Head of caudate nucleus (tissue), 42 donors: ENCODE measurements at regions not wholly inside any gene's neighbourhood (a gene's known extent, or its start where the extent isn't known, plus 50 kb on each side); places are given as distances from the start of the nearest gene placed in this dataset.

Source experiments
- DNase-seq, 42 donors: peaks; one replicate each; pipeline versions ENCODE4 v3.0.0 to v3.0.0-alpha.2; 2020 to 2021; ENCODE audit warnings: mixed read lengths in 7 of 42
- intact Hi-C: fragments of 100-400 bp; cut with DNase I; formaldehyde crosslinking; loops from one replicate; pipeline ENCODE4 v1.15.0; 2022

DNA sequence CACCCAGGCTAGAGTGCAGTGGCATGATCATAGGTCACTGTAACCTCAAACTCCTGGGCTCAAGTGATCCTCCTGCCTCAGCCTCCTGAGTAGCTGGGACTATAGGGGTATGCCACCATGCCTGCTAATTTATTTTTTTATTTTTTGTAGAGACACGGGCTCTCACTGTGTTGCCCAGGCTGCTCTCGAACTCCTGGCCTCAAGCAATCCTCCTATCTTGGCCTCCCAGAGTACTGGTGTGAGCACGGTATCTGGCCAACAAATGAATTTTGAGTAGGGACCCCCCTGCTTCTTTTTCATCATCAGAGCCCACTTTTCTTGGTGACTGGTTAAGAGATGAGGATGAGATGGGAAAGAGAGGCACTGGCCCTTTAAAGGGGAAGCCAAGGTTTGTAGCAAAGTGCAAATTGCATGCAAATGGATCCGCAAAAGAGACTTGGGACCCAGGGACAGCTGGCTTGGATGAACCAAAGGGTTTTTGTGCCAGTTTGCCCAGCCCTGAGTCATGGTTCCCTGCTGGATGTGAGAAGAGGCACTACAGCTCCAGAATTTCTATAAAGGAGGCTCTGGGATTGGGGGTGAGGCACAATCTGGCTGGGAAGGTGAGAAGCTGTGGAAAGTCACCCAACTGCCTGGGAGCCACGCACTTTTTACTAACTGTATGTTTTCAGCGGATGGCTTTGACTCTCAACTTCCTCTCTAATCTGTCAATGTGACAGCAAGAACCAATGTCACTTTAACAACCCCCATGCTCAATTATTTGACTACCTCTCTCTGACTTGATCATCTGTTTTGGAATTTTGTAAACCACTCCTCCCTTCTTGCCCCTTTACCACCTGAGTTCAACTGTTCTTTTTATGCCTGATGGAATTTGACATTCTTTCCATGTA, 58.7 kb upstream of the RNF24 start:
- peak in 16 of 42 donors; percentile 13 to 77 (median 42) for DNase-seq
- intact Hi-C loops = loop anchor here (10.0 kb wide), 1 partner anchor 179 kb away; no protein-coding TSS in a partner anchor

- DNase-seq = no peak
- intact Hi-C loops = loop anchor here (10.0 kb wide), 1 partner anchor 176 kb away; no protein-coding TSS in a partner anchor
These were observed 55.9 kb upstream of the RNF24 start for GRCh38 chr20:4071178-4071693.

DNA sequence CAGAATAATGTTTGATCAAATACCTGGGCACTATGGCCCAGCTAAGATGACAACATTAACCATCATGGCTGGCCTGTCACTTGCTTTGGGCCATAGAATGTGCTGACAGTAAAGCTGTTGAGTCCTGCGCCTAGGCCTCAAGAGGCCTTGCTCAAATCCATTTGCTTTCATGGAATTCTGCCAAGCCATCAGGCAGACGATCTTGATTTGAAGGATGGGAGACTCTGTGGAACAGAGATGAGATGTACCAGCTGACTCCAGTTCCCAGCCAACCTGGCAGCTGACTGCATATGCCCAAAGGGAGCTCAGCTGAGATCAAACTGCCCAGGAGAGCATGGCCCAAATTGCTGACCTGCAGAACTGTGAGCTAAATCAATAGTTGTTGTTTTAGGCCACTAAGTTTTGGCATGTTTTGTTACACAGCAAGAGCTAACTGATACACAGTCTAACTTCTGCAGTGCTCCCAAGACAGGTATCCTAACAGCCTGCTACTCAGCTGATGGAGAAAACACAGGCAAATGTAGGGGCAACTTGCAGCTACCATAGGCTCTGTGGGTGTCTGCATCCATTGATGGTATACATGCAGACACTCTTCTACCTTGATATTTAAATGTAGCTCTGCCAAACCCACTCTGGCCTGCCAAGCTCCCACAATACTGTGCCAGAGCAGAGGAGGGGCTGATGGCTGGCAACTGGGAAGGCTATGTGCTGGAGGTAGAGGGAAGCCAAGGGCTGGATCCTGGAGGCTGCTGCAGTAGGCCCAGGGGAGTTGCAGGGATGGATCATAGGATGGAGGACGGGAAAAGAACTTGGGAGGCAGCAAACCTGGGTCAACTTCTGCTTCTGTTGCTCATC, 55.2 kb upstream of the RNF24 start:
- intact Hi-C loops = loop anchor here (10.0 kb wide), 1 partner anchor 176 kb away; no protein-coding TSS in a partner anchor
- DNase-seq = no peak

DNA sequence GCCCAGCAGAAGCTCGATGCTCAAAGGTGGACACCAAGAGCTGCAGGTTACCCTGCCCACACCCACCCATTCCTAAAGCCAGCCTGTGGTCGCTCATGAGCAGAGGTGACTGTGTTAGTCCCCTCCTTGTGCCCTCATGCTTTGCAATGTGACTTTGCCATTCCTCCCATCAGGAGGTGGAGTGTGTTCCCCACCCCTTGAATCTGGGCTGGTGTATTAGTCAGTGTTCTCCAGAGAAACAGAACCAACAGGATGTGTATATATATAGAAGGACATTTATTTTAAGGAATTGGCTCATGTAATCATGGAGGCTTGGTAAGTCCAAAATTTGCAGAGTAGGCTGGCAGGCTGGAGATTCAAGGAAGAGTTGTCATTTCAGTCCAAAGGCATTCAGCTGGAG, 54.4 kb upstream of the RNF24 start:
- intact Hi-C loops = loop anchor here (10.0 kb wide), 1 partner anchor 175 kb away; no protein-coding TSS in a partner anchor
- no peak for DNase-seq

- no peak for DNase-seq
- intact Hi-C loops = no loop called here
These were observed 53.4 kb upstream of the RNF24 start for GRCh38 chr20:4068708-4069107.

DNA sequence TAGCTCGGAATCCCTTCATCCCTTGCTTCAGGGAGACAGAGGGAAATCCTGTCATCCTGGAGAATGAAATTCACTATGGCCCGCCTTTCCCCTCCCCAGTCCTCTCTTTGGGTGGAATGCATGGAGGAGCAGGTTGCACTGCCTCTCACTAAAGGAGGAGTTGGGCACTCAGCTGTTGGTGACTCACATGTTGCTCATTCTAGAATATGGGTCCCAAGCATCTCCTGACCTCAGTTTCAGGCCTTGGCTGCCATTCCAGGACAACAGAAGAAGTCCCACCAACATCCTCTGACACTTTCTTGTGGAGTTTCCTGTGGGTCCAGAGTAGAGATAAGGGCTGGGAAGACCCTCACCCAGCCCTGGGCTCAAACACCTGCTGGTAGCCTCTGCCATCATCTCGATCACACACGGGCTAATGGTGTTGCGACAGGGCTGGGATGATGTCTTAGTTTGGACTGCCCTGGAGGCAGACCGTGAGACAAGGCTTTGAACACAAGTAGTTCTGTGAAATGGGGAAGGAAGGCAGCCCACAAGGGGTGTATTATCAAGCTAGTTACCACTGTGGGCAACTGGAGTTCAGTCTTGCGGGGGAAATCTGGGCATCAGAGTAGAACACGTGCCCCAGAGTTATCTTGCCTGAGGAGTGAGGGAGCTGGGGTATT, 52.4 kb upstream of the RNF24 start:
- intact Hi-C loops = no loop called here
- DNase-seq = no peak

- intact Hi-C loops = no loop called here
- DNase-seq = no peak
These were observed 51.2 kb upstream of the RNF24 start for GRCh38 chr20:4066551-4066950.

GRCh38 chr20:4065391-4065844, 50.1 kb upstream of the RNF24 start:
- DNase-seq = no peak
- intact Hi-C loops = no loop called here
